Activated CD4-positive, alpha-beta memory T cell treated with anti-CD3 and anti-CD28 coated beads for 36 hours (primary cell): ENCODE measurements at regions not wholly inside any gene's neighbourhood (a gene's known extent, or its start where the extent isn't known, plus 50 kb on each side); places are given as distances from the start of the nearest gene placed in this dataset.
"Not testable (repeated sequence)": the region's sequence is repeated elsewhere in the genome, so short reads cannot be mapped to it uniquely, and the experiment has no call there.

ENCODE experiments used
- CTCF ChIA-PET: fragments of 350-600 bp; sonication (Branson Sonifier 250); formaldehyde crosslinking; loops from one replicate; lab custom pipeline; 2021; ENCODE audit warnings: antibody characterized with exemption, inconsistent platforms; lab: Charles Lee
- POLR2A ChIA-PET: fragments of 350-600 bp; sonication (Branson Sonifier 250); formaldehyde crosslinking; loops from one replicate; lab custom pipeline; 2021; ENCODE audit warnings: antibody characterized with exemption; lab: Charles Lee
- DNase-seq: peaks from one replicate; pipeline ENCODE4 v3.0.0-alpha.2; 2020
- H3K27ac Mint-ChIP-seq: one replicate; pipeline ENCODE4 v1.8.0; 2021; ENCODE audit warnings: mixed read lengths
- H3K27me3 Mint-ChIP-seq: one replicate; pipeline ENCODE4 v1.8.0; 2021; ENCODE audit warnings: mixed read lengths
- H3K36me3 Mint-ChIP-seq: one replicate; pipeline ENCODE4 v1.8.0; 2021; ENCODE audit warnings: mixed read lengths
- H3K4me1 Mint-ChIP-seq: one replicate; pipeline ENCODE4 v1.8.0; 2021; ENCODE audit warnings: low read depth, mixed read lengths
- H3K4me3 Mint-ChIP-seq: one replicate; pipeline ENCODE4 v1.8.0; 2021; ENCODE audit warnings: mild to moderate bottlenecking, mixed read lengths
- H3K9me3 Mint-ChIP-seq: one replicate; pipeline ENCODE4 v1.8.0; 2021; ENCODE audit warnings: mixed read lengths
- intact Hi-C: fragments of 100-400 bp; cut with micrococcal nuclease; formaldehyde crosslinking; loops from one replicate; pipeline ENCODE4 v1.15.1; 2023

DNA sequence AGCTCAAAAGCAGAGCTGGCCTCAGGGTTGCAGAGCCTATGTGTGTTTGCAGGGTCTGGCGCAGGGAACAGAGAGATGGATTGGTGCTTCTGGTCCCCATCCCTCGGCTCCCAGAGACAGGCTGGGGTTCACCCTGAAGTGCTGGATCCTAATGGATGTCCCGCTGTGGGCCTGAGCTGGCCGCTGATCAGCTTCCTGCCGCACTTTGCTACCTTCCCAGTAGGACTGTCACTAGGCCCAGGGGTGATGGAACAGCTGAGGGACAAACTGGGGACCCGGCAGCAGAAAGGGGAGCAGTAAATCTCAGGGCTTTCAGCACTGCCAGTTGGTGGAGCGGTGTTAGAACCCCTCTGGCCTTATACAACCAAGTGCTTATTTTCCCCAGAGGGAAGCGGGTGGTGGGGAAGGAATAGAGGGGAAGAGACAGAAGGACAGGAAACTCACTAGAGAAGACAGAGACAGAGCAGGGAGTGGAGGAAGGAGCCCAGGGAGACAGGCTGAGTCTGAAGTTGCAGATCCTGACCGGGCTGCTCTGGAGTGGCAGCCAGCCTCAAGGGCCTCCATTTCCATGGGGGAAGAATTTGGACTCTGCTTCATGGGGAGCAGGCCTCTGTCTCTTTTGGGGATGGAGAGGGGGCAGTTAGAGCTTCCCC, 78.6 kb downstream of the MRM1 start:
- CTCF ChIA-PET: no interaction called here
- H3K27me3 Mint-ChIP-seq: no peaks in the 10 kb centered on the region

DNA sequence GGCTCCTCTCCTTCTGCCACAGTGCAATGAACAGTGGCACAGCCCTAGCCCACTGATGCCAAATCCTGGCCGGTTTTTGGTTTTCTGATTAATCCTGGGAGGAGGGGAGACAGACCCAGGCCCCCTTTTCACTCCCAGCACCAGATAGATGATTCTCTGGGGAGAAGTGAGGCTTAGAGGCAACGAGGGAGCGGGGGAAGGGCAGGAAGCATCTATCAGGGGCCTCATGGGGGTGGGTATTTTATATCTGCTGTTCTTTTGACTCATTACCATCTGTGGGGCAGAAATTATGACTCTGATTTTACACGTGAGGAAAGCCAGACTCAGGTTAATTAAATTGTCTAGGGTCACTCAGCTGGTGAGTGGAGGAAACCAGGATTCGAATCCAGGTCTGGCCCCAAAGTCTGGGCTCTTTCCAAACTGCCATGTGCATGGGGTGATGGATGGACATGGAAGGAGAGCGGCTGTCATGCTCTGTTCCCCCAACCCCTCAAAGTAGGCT, 79.4 kb downstream of the MRM1 start:
- DNase-seq: no peak
- ChIA-PET POLR2A (interaction anchor here (0.9 kb wide), 1 partner anchor 23 kb away, joined by 3 read pairs; no protein-coding TSS in a partner anchor), CTCF (no interaction called here)
- no peaks in the 10 kb centered on the region for H3K36me3 Mint-ChIP-seq
- no peaks in the 10 kb centered on the region for H3K27me3 Mint-ChIP-seq
- H3K27ac Mint-ChIP-seq: no peak overlapping the region
- intact Hi-C loops: no loop called here
- no peak overlapping the region for H3K4me3 Mint-ChIP-seq
- H3K4me1 Mint-ChIP-seq: peaks cover 8% of the 10 kb centered on the region
- H3K9me3 Mint-ChIP-seq: no peaks in the 10 kb centered on the region

More for the DNA sequence above, 78.6 kb downstream of the MRM1 start:
- Mint-ChIP-seq H3K9me3 (no peaks in the 10 kb centered on the region), H3K4me3 (no peak overlapping the region), H3K27ac (no peak overlapping the region), H3K4me1 (peaks cover 16% of the 10 kb centered on the region), H3K36me3 (no peaks in the 10 kb centered on the region)
- no peak for DNase-seq
- intact Hi-C loops: no loop called here
- POLR2A ChIA-PET: interaction anchor here (0.9 kb wide), 1 partner anchor 23 kb away, joined by 3 read pairs; no protein-coding TSS in a partner anchor

DNA sequence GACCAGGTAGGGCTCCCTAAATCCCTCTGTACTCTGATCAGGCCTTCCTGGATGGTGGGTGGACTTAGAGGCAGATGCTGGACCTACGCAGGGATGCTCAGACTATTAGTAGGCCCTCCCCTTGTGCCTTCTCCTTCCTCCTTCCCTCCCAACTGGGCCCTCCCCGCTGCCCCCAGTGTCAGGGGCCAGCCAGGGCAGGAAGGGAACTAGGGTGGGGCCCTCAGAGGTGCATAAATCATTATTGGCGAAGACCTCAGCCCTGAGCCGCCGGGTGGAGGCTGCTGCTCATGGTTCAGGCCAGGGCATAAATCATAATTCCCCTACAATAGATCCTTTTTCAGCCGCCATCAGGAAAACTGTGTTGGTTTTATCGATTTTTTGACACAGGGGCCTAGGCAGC, 81.4 kb downstream of the MRM1 start:
- POLR2A ChIA-PET: no interaction called here
- Mint-ChIP-seq H3K27me3 (no peaks in the 10 kb centered on the region), H3K27ac (no peak overlapping the region), H3K4me3 (no peak overlapping the region), H3K9me3 (no peaks in the 10 kb centered on the region), H3K4me1 (no peaks in the 10 kb centered on the region), H3K36me3 (no peaks in the 10 kb centered on the region)
- CTCF ChIA-PET: interaction anchor here (1.0 kb wide), 1 partner anchor 365 kb away, joined by 3 read pairs; no protein-coding TSS in a partner anchor
- DNase-seq: no peak
- intact Hi-C loops: no loop called here

DNA sequence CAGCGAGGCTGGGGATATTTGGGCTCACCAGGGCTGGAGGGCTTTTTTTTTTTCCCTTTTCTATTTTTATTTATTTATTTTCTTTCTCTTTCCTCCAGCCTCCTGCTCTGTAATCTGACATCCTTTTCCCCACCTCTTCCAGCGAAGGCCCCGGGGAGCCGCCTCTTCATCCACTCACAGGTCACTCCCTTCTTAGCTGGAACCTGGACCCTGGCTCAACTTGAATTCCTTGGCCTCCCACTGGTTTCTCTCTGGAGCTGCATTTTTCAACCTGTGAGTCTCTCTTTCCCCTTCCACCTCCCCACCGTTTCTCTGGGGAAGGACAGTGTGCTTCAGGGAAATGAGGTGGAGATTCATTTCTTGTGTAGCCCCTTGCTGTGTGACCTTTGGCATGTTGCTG, 82.0 kb downstream of the MRM1 start:
- Mint-ChIP-seq H3K9me3 (no peaks in the 10 kb centered on the region), H3K4me3 (no peak overlapping the region), H3K27me3 (no peaks in the 10 kb centered on the region), H3K27ac (no peak overlapping the region), H3K4me1 (no peaks in the 10 kb centered on the region), H3K36me3 (no peaks in the 10 kb centered on the region)
- ChIA-PET POLR2A (no interaction called here), CTCF (interaction anchor here (1.0 kb wide), 1 partner anchor 365 kb away, joined by 3 read pairs; no protein-coding TSS in a partner anchor)
- intact Hi-C loops: no loop called here
- DNase-seq: no peak

DNA sequence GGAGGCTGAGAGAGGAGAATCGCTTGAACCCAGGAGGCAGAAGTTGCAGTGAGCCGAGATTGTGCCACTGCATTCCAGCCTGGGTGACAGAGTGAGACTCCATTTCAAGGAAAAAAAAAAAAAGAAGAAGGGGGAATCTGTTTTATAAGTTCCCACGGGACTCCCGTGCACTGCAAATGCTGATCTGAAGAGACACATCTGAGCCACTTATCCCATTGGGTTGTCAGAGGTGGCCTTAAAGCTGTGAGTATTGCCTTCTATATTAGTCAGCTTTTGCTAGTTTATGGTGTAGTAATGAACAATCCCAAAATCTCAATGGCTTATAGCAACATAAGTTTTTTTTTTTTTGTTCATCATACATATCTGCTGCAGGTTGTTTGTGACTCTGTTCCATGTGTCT, 82.8 kb downstream of the MRM1 start:
- ChIA-PET CTCF (interaction anchor here (1.0 to 1.2 kb wide), 2 partner anchors 55 to 364 kb away, joined by 3 read pairs; no protein-coding TSS in a partner anchor), POLR2A (no interaction called here)
- Mint-ChIP-seq H3K27ac (no peak overlapping the region), H3K27me3 (no peaks in the 10 kb centered on the region), H3K4me1 (no peaks in the 10 kb centered on the region), H3K9me3 (no peaks in the 10 kb centered on the region), H3K36me3 (no peaks in the 10 kb centered on the region), H3K4me3 (no peak overlapping the region)
- no peak for DNase-seq
- intact Hi-C loops: no loop called here

DNA sequence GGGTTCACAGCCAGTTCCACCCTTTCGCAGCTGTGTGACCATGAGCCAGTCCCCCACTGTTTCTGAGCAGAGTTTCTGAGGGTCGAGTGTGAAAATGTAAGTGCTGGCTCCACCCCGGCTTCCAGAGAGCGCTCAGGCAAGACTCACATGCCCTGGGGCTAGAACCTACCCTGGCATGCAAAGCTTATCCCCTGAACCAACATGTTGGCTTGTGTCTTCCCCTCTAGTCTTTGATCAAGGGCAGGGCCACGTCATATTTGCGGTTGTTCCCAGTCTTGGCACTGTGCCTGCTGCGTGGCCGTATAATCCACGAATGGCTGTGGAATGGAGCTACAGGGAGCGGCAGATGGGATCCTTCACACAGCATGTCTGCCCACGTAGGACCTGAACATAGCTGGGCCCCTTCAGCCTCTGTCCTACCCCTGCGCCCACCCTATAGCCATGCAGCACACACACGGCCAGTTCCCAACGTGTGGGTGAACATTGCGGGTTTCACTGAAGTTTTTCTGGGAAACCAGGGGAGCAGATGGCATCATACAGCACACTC, 84.8 kb downstream of the MRM1 start:
- POLR2A ChIA-PET: no interaction called here

DNA sequence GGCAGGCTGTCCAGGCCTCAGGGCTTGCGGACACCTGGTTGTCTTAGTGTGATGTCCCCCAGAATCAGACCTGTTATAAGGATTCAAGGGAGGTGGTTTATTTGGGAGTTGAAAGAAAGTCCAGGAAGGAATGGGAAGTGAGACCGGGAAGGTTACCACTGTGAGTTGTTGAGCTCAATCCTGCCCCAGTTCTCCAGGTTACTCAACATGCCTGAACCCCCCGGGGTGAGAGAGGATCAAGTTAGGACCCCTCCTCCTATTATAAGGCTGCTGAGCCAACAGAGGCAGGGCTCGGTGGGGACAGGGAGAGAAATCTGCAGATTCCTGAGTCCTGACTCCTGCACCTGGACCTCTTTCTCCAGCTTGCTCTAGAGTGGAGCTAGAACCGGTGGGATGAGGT, 86.4 kb downstream of the MRM1 start:
- Mint-ChIP-seq H3K27ac (no peak overlapping the region), H3K9me3 (no peaks in the 10 kb centered on the region), H3K4me1 (no peaks in the 10 kb centered on the region), H3K4me3 (no peak overlapping the region), H3K27me3 (peaks cover 3% of the 10 kb centered on the region), H3K36me3 (no peaks in the 10 kb centered on the region)
- ChIA-PET CTCF (no interaction called here), POLR2A (no interaction called here)
- intact Hi-C loops: no loop called here
- no peak for DNase-seq

More for the DNA sequence above, 84.8 kb downstream of the MRM1 start:
- Mint-ChIP-seq H3K4me1 (no peaks in the 10 kb centered on the region), H3K36me3 (no peaks in the 10 kb centered on the region), H3K4me3 (no peak overlapping the region), H3K9me3 (no peaks in the 10 kb centered on the region), H3K27ac (no peak overlapping the region), H3K27me3 (peaks cover 3% of the 10 kb centered on the region)
- no peak for DNase-seq
- CTCF ChIA-PET: no interaction called here
- intact Hi-C loops: no loop called here

DNA sequence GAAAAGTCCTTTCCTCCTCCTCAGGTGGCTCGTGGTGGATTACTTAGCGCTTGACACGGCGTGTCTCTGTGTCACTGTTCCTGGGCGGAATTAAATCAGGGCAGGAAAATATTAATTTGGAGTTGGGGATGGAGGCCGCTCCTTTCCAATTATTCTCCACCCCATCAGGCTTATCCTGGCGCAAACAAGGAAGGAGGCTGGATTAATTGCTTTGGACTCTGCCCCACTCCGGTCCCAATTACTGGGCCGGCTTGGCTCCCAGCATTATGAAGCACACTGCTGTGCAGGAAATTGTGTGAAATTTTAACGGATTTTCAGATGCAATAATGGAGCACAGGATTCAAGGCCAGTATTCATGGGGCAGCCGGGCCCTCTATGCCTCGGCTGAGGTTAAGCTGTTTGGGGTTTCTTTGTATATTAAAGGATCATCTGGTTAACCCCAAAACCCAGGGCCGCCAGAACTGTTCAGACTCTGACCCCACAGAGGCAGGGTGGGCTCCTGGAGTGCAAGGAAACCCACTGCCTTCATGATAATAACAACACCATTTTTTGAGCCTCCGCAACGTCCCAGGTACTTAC, 87.8 kb downstream of the MRM1 start:
- CTCF ChIA-PET: no interaction called here
- Mint-ChIP-seq H3K27ac (no peak overlapping the region), H3K36me3 (no peaks in the 10 kb centered on the region), H3K9me3 (no peaks in the 10 kb centered on the region), H3K4me3 (no peak overlapping the region), H3K27me3 (peaks cover 3% of the 10 kb centered on the region), H3K4me1 (no peaks in the 10 kb centered on the region)
- DNase-seq: no peak
- intact Hi-C loops: no loop called here
- POLR2A ChIA-PET: no interaction called here

DNA sequence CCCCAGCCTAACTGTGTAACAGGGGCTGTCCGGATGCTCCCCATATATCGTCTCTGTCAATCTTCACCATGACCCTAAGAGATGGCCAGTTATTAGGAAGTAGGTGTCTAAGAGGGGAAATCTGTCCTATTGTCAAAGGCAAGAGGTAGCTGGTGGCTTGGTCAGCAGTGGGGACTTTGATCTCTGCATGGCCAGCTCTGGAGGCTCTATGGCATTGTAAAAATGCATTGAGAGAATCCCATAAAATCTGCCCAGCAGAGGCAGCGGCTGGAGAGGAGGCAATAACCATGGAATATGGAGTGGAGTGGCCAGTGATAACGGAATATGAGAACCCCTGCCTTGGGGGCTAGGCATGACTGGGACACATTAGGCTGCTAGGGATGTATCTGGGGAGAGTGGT, 88.8 kb downstream of the MRM1 start:
- H3K27ac Mint-ChIP-seq: no peak overlapping the region
- no peak overlapping the region for H3K4me3 Mint-ChIP-seq
- no peak for DNase-seq
- ChIA-PET POLR2A (no interaction called here), CTCF (no interaction called here)
- no peaks in the 10 kb centered on the region for H3K9me3 Mint-ChIP-seq
- H3K27me3 Mint-ChIP-seq: peaks cover 6% of the 10 kb centered on the region
- H3K36me3 Mint-ChIP-seq: no peaks in the 10 kb centered on the region
- H3K4me1 Mint-ChIP-seq: no peaks in the 10 kb centered on the region
- intact Hi-C loops: no loop called here

DNA sequence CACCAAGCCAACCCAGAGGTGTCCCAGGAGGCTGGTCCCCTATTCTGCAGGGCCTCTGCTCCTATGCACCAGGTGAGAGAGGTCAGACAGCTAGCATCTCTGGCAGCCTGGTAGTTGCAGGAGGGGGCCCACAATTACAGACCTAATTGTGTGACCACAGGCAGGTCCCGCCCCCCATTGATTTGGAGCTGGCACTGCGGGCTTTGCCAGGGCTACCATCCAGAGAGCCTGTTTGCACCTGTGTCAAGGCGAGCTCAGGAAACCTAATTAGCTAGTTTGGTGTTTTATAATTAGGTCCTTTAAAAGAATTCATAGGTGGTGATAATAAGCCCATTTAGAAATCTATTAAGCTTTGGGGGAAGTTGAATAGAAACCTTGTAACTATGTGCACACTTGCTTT, 90.2 kb downstream of the MRM1 start:
- POLR2A ChIA-PET: no interaction called here
- intact Hi-C loops: no loop called here
- Mint-ChIP-seq H3K27me3 (peaks cover 6% of the 10 kb centered on the region), H3K9me3 (no peaks in the 10 kb centered on the region), H3K27ac (no peak overlapping the region), H3K36me3 (no peaks in the 10 kb centered on the region), H3K4me3 (no peak overlapping the region), H3K4me1 (no peaks in the 10 kb centered on the region)
- CTCF ChIA-PET: no interaction called here
- DNase-seq: no peak

DNA sequence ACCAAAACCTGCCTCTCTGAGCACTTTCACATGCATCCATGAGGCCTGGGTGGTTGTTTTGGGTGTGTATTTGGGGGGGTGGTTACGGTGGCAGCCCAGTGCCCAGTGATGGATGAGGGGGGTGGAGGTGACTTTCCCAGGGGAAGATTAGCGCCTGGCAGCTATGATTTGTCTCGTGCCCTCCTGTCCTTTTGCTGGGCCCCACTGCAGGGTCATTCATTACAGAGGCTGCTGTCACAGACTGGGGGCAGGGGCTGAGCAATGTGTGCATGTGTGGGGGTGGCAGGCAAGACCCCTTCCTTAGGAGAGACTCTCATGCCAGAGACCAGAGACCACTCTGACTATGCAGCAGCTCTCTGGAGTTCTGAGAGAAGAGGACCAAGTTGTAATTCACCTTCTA, 93.7 kb downstream of the MRM1 start:
- Mint-ChIP-seq H3K27me3 (peaks cover 22% of the 10 kb centered on the region), H3K4me1 (no peaks in the 10 kb centered on the region), H3K4me3 (no peak overlapping the region), H3K9me3 (no peaks in the 10 kb centered on the region), H3K27ac (no peak overlapping the region), H3K36me3 (no peaks in the 10 kb centered on the region)
- intact Hi-C loops: no loop called here
- POLR2A ChIA-PET: no interaction called here
- DNase-seq: no peak
- CTCF ChIA-PET: no interaction called here

DNA sequence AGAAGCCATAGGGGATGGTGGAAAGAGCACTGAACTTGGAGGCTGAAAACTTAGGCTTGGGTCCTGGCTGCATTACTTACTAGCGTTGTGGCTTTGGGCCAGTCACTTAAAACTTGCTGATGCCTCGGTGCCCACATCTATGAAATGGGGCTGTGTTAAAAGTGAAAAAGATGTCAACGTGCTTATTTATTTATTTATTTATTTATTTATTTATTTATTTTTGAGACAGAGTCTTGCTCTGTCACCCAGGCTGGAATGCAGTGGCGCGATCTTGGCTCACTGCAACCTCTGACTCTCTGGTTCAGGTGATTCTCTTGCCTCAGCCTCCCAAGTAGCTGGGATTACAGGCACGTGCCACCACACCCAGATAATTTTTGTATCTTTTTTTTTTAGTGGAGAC, 94.3 kb downstream of the MRM1 start:
- H3K4me3 Mint-ChIP-seq, POLR2A ChIA-PET, H3K27ac Mint-ChIP-seq, H3K9me3 Mint-ChIP-seq, H3K4me1 Mint-ChIP-seq, H3K36me3 Mint-ChIP-seq, intact Hi-C loops, DNase-seq: not testable (repeated sequence)
- CTCF ChIA-PET: interaction anchor here (0.7 kb wide), 1 partner anchor 212 kb away, joined by 4 read pairs; no protein-coding TSS in a partner anchor
- peaks cover 20% of the 10 kb centered on the region for H3K27me3 Mint-ChIP-seq
